Motor neuron (in vitro differentiated cells): ENCODE measurements at regions not wholly inside any gene's neighbourhood (a gene's known extent, or its start where the extent isn't known, plus 50 kb on each side); places are given as distances from the start of the nearest gene placed in this dataset.
A peak's percentile ranks its signal among the peaks of the same experiment; 100 is the strongest.

ENCODE experiments used
- ATAC-seq, 8 experiments: fragments of 200-7000 bp; cut with Tn5 transposase; replicated peaks in 6 of 8; 2 replicates each; pipeline ENCODE4 v1.8.0; 2021; ENCODE audit warnings: mild to moderate bottlenecking in 8 of 8, moderate library complexity in 8 of 8
- H3K27ac ChIP-seq, 2 donors: fragments of 250-450 bp; sonication (Bioruptor Pico); 2 replicates each; pipeline ENCODE4 v1.9.0; 2021; ENCODE audit warnings: antibody characterized with exemption in 2 of 2, mild to moderate bottlenecking in 2 of 2, moderate library complexity in 1 of 2
- H3K4me1 ChIP-seq, 2 donors: fragments of 250-450 bp; sonication (Bioruptor Pico); replicated peaks in 1 of 2; 2 replicates each; pipeline ENCODE4 v1.6.1; 2021; ENCODE audit warnings: antibody characterized with exemption in 2 of 2, mild to moderate bottlenecking in 2 of 2, moderate library complexity in 1 of 2
- H3K4me3 ChIP-seq, 5 donors: fragments of 250-450 bp; sonication (Bioruptor Pico); 2 replicates each; pipeline ENCODE4 v1.9.0; 2021; ENCODE audit warnings: antibody characterized with exemption in 5 of 5, mild to moderate bottlenecking in 5 of 5, moderate library complexity in 4 of 5
- WGBS, 10 experiments: fragments of 450-650 bp; shearing (Covaris generic); methylation state at CpG; one replicate each; pipeline ENCODE4 v1.0.0; 2022; 5-methylcytosine and 5-hydroxymethylcytosine counted together
- in situ Hi-C, 9 experiments: fragments of 400-800 bp; cut with MboI; loops; one replicate each; pipeline ENCODE4 v1.15.0; 2021; ENCODE audit warnings: low sequenced_read_pairs in 9 of 9, low pct_unique_long_range_greater_than_20kb in 2 of 9; ENCODE audit not compliant: unreplicated experiment in 9 of 9

- WGBS, 10 experiments = 54 to 100% (median 93%) methylated on average over 1 to 6 of the region's 6 CpGs
- no peak for ATAC-seq
- in situ Hi-C loops = no loop called here
- H3K4me3 ChIP-seq = no peak overlapping the region
- peaks cover 0 to 2% of the 10 kb centered on the region in 2 donors for H3K4me1 ChIP-seq
- H3K27ac ChIP-seq = no peak overlapping the region
Measured at GRCh38 chr15:95734422-95735316, 595.8 kb upstream of the NR2F2 start.

- H3K4me1 ChIP-seq = peaks cover 0 to 2% of the 10 kb centered on the region in 2 donors
- no peak overlapping the region for H3K27ac ChIP-seq
- peak in 3 of 8 experiments; percentile 60 to 62 (median 61) for ATAC-seq
- no peak overlapping the region for H3K4me3 ChIP-seq
- WGBS, 10 experiments = 20 to 100% (median 26%) methylated on average over 1 to 3 of the region's 3 CpGs; no CpG with 5 or more reads in 2 of the 10 experiments
- in situ Hi-C loops = no loop called here
Measured at GRCh38 chr15:95737060-95737459, 593.4 kb upstream of the NR2F2 start.

GRCh38 chr15:95739131-95739530 is 591.4 kb upstream of the NR2F2 start:
- H3K4me3 ChIP-seq = no peak overlapping the region
- whole genome bisulfite sequencing, 10 experiments = 14 to 100% (median 80%) methylated on average over 1 to 5 of the region's 5 CpGs
- H3K4me1 ChIP-seq = peaks cover 0 to 2% of the 10 kb centered on the region in 2 donors
- ATAC-seq = peak in 2 of 8 experiments; percentile 35 to 65
- in situ Hi-C loops = no loop called here
- no peak overlapping the region for H3K27ac ChIP-seq

GRCh38 chr15:95741830-95742229 is 588.7 kb upstream of the NR2F2 start:
- in situ Hi-C loops = no loop called here

GRCh38 chr15:95742256-95742655 is 588.2 kb upstream of the NR2F2 start:
- Histone ChIP-seq H3K4me3 (no peak overlapping the region), H3K4me1 (no peaks in the 10 kb centered on the region), H3K27ac (no peak overlapping the region)
- ATAC-seq = no peak
- in situ Hi-C loops = no loop called here
- WGBS, 10 experiments = 60 to 100% (median 100%) methylated on average over 1 to 3 of the region's 3 CpGs; no CpG with 5 or more reads in 3 of the 10 experiments

More at GRCh38 chr15:95741830-95742229, 588.7 kb upstream of the NR2F2 start:
- no peak for ATAC-seq
- 40 to 100% (median 93%) methylated on average over 1 to 4 of the region's 4 CpGs; no CpG with 5 or more reads in 1 of the 10 experiments for WGBS, 10 experiments
- Histone ChIP-seq H3K4me3 (no peak overlapping the region), H3K27ac (no peak overlapping the region), H3K4me1 (peaks cover 0 to 2% of the 10 kb centered on the region in 2 donors)

GRCh38 chr15:95742836-95743235 is 587.7 kb upstream of the NR2F2 start:
- WGBS, 10 experiments = 13 to 100% (median 100%) methylated on average over 1 to 2 of the region's 2 CpGs; no CpG with 5 or more reads in 3 of the 10 experiments
- Histone ChIP-seq H3K27ac (no peak overlapping the region), H3K4me3 (no peak overlapping the region), H3K4me1 (peaks cover 0 to 4% of the 10 kb centered on the region in 2 donors)
- ATAC-seq = no peak
- in situ Hi-C loops = no loop called here

- 44 to 100% (median 93%) methylated on average over 1 to 2 of the region's 2 CpGs for WGBS, 10 experiments
- ATAC-seq = no peak
- Histone ChIP-seq H3K4me3 (no peak overlapping the region), H3K4me1 (peaks cover 11 to 17% of the 10 kb centered on the region in 2 donors), H3K27ac (no peak overlapping the region)
- in situ Hi-C loops = no loop called here
Measured at GRCh38 chr15:95757171-95757570, 573.3 kb upstream of the NR2F2 start.

- H3K4me3 ChIP-seq = no peak overlapping the region
- in situ Hi-C loops = no loop called here
- H3K27ac ChIP-seq = no peak overlapping the region
- H3K4me1 ChIP-seq = peaks cover 18 to 29% of the 10 kb centered on the region in 2 donors
- ATAC-seq = no peak
- WGBS, 10 experiments = 60 to 100% (median 92%) methylated on average over 1 of the region's 1 CpG; no CpG with 5 or more reads in 3 of the 10 experiments
Measured at GRCh38 chr15:95758451-95758850, 572.0 kb upstream of the NR2F2 start.

- in situ Hi-C loops = no loop called here
- peaks cover 18 to 29% of the 10 kb centered on the region in 2 donors for H3K4me1 ChIP-seq
- WGBS, 10 experiments = 35 to 100% (median 88%) methylated on average over 1 to 2 of the region's 2 CpGs; no CpG with 5 or more reads in 1 of the 10 experiments
- no peak for ATAC-seq
- no peak overlapping the region for H3K27ac ChIP-seq
- no peak overlapping the region for H3K4me3 ChIP-seq
Measured at GRCh38 chr15:95758851-95759250, 571.6 kb upstream of the NR2F2 start.

GRCh38 chr15:95760508-95760907 is 570.0 kb upstream of the NR2F2 start:
- in situ Hi-C loops = no loop called here
- Histone ChIP-seq H3K27ac (no peak overlapping the region), H3K4me1 (peaks cover 18 to 29% of the 10 kb centered on the region in 2 donors), H3K4me3 (no peak overlapping the region)
- 41 to 76% (median 60%) methylated on average over 3 to 5 of the region's 5 CpGs; no CpG with 5 or more reads in 5 of the 10 experiments for WGBS, 10 experiments
- no peak for ATAC-seq

- peak overlapping the region in 1 of 2 donors; percentile 42 for H3K27ac ChIP-seq
- WGBS, 10 experiments = 5 to 64% (median 34%) methylated on average over 2 to 9 of the region's 9 CpGs
- peak in 5 of 8 experiments; percentile 76 to 99 (median 97) for ATAC-seq
- no peak overlapping the region for H3K4me3 ChIP-seq
- peaks cover 18 to 29% of the 10 kb centered on the region in 2 donors for H3K4me1 ChIP-seq
- in situ Hi-C loops = no loop called here
Measured at GRCh38 chr15:95761501-95762165, 568.9 kb upstream of the NR2F2 start.

- ATAC-seq = no peak
- peaks cover 18 to 29% of the 10 kb centered on the region in 2 donors for H3K4me1 ChIP-seq
- H3K27ac ChIP-seq = no peak overlapping the region
- 57 to 100% (median 98%) methylated on average over 1 to 4 of the region's 4 CpGs; no CpG with 5 or more reads in 3 of the 10 experiments for WGBS, 10 experiments
- in situ Hi-C loops = no loop called here
- H3K4me3 ChIP-seq = no peak overlapping the region
Measured at GRCh38 chr15:95763426-95763825, 567.1 kb upstream of the NR2F2 start.

- whole genome bisulfite sequencing, 10 experiments = 20 to 93% (median 60%) methylated on average over 1 to 2 of the region's 2 CpGs; no CpG with 5 or more reads in 6 of the 10 experiments
- in situ Hi-C loops = no loop called here
- H3K4me1 ChIP-seq = peaks cover 18 to 29% of the 10 kb centered on the region in 2 donors
- ATAC-seq = no peak
- no peak overlapping the region for H3K4me3 ChIP-seq
- no peak overlapping the region for H3K27ac ChIP-seq
Measured at GRCh38 chr15:95765161-95765560, 565.3 kb upstream of the NR2F2 start.
